ENCODE measurements at regions not wholly inside any gene's neighbourhood (a gene's known extent, or its start where the extent isn't known, plus 50 kb on each side); places are given as distances from the start of the nearest gene placed in this dataset.

GRCh38 chr15:85870216-85871014 is 75.7 kb upstream of the KLHL25 start:
- Histone ChIP-seq H3K4me1 (ENCODE audit: low read depth) (no peaks in the 10 kb centered on the region), H3K36me3 (no peaks in the 10 kb centered on the region), H3K4me3 (no peak overlapping the region), H3K27ac (no peak overlapping the region), H3K27me3 (no peaks in the 10 kb centered on the region), H3K9me3 (ENCODE audit: low read depth) (no peaks in the 10 kb centered on the region)
- no peak for DNase-seq (ENCODE audit: low read depth in 1 of 2, low spot score in 1 of 2)
- TF ChIP-seq CTCF (IDR thresholded peaks at IDR 0.05; ENCODE audit: low read depth, low read length) = no peak

DNA sequence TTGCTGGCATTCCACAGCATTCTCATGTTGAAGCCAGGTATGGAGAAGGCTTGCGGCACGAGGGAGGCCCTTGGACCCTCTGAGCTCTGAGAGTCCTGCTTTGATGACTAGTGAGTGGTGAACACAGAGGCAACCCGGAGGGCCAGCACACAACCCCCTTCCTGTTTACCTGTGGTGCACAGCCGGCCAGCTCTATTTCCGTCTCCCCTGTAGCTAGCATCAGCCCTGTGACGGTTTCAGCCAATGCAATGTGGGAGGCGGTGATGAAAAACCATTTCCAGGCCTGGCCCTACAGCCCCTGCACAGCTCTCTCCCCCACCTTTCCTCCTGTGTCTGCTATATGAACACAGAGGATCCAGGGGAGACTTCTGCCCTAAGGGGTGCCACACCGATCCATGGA is 76.8 kb upstream of the KLHL25 start:
- Histone ChIP-seq H3K4me3 (no peak overlapping the region), H3K4me1 (ENCODE audit: low read depth) (no peaks in the 10 kb centered on the region), H3K9me3 (ENCODE audit: low read depth) (no peaks in the 10 kb centered on the region), H3K36me3 (no peaks in the 10 kb centered on the region), H3K27ac (no peak overlapping the region), H3K27me3 (peaks cover 4% of the 10 kb centered on the region)
- TF ChIP-seq CTCF (IDR thresholded peaks at IDR 0.05; ENCODE audit: low read depth, low read length) = no peak
- DNase-seq (ENCODE audit: low read depth in 1 of 2, low spot score in 1 of 2) = no peak

DNA sequence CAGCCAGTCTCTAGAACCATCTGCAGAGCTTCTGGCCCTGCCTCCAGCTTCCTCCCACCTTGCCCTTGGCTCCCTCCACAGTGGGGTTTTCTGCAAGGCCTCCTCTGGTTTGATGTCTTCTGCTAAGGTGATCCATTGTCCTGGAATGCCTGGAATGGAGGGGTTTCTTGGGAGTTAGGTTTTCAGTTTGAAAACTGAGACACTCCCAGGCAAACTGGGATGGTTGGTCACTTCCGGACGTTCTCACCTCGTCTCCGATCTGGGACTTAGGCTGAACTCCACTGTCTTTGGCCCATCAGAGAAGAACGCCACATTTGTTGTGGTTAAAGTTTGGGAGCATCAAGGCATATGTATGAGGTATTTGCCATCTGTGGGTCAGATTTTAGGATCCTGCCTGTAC is 77.4 kb upstream of the KLHL25 start:
- Histone ChIP-seq H3K4me3 (no peak overlapping the region), H3K36me3 (no peaks in the 10 kb centered on the region), H3K27me3 (peaks cover 7% of the 10 kb centered on the region), H3K9me3 (ENCODE audit: low read depth) (no peaks in the 10 kb centered on the region), H3K27ac (no peak overlapping the region), H3K4me1 (ENCODE audit: low read depth) (no peaks in the 10 kb centered on the region)
- DNase-seq (ENCODE audit: low read depth in 1 of 2, low spot score in 1 of 2) = no peak
- no peak for TF ChIP-seq CTCF (IDR thresholded peaks at IDR 0.05; ENCODE audit: low read depth, low read length)

DNA sequence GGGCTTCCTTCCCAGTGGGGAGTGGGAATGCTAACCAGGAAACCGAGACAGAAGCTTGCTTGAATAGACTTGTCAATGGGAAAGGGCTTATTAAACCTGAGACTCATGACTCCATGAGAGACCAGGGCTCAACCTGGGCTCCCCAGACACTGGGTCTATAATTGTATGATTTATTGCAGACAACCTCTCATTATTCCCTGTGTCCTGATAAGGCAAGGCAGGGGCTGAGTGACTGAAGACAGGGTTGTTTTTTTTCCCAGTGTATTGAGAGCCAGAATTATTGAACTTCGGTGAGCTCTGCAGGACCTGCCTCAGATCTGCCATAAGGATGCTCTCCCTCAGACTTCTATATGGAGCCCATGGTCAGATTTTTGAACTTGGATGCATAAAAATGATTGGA is 79.5 kb upstream of the KLHL25 start:
- Histone ChIP-seq H3K9me3 (ENCODE audit: low read depth) (no peaks in the 10 kb centered on the region), H3K36me3 (no peaks in the 10 kb centered on the region), H3K27me3 (peaks cover 7% of the 10 kb centered on the region), H3K4me3 (no peak overlapping the region), H3K27ac (no peak overlapping the region), H3K4me1 (ENCODE audit: low read depth) (no peaks in the 10 kb centered on the region)
- no peak for TF ChIP-seq CTCF (IDR thresholded peaks at IDR 0.05; ENCODE audit: low read depth, low read length)
- no peak for DNase-seq (ENCODE audit: low read depth in 1 of 2, low spot score in 1 of 2)

DNA sequence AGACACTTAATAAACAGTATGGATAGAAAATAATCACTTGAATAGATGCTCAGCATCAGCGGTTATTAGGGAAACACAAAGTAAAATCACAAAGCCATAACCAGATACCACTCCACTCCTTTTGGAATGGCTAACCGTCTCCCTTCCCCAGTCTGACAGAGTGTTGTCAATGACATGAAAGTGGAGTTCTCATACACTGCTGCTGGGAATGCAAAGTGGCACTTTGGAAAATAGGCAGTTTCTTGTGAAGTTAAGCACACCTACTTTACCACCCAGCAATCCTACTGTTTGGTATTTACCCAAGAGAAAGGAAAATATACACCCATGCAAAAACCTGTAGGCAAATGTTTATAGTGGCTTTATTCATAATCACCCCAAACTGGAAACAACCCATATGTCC is 81.0 kb upstream of the KLHL25 start:
- TF ChIP-seq CTCF (IDR thresholded peaks at IDR 0.05; ENCODE audit: low read depth, low read length) = no peak
- no peaks in the 10 kb centered on the region for H3K36me3 ChIP-seq
- no peaks in the 10 kb centered on the region for H3K9me3 ChIP-seq (ENCODE audit: low read depth)
- peaks cover 7% of the 10 kb centered on the region for H3K27me3 ChIP-seq
- no peak overlapping the region for H3K4me3 ChIP-seq
- DNase-seq (ENCODE audit: low read depth in 1 of 2, low spot score in 1 of 2) = no peak
- H3K4me1 ChIP-seq (ENCODE audit: low read depth) = no peaks in the 10 kb centered on the region
- H3K27ac ChIP-seq = no peak overlapping the region

All from cardiac muscle cell (in vitro differentiated cells and primary cell).